GM12892 (cell line): ENCODE measurements at regions not wholly inside any gene's neighbourhood (a gene's known extent, or its start where the extent isn't known, plus 50 kb on each side); places are given as distances from the start of the nearest gene placed in this dataset.

ENCODE experiments used
- POLR2A ChIP-seq: IDR thresholded peaks from 2 replicates; pipeline ENCODE4 v1.6.1; 2011; ENCODE audit warnings: low read depth, low read length, control low read depth
- TAF1 ChIP-seq: IDR thresholded peaks from 2 replicates; pipeline ENCODE4 v1.6.1; 2011; ENCODE audit warnings: low read depth, mild to moderate bottlenecking, control low read depth, low read length, borderline replicate concordance

GRCh38 chr2:200125444-200126284 is 170.3 kb downstream of the MAIP1 start:
- TF ChIP-seq POLR2A = no peak
- TF ChIP-seq TAF1 = no peak
